Mucosa of rectum (tissue), 2 donors: ENCODE measurements at regions not wholly inside any gene's neighbourhood (a gene's known extent, or its start where the extent isn't known, plus 50 kb on each side); places are given as distances from the start of the nearest gene placed in this dataset.

Experiments
- H3K27ac ChIP-seq, 2 donors: one replicate each; pipeline ENCODE4 v1.7.0; 2013; ENCODE audit warnings: inconsistent platforms in 2 of 2, low read depth in 2 of 2, low read length in 2 of 2
- H3K27me3 ChIP-seq, 2 donors: one replicate each; pipeline ENCODE4 v1.7.0; 2013; ENCODE audit warnings: low read length in 2 of 2; ENCODE audit not compliant: control insufficient read depth in 2 of 2, insufficient read depth in 2 of 2
- H3K36me3 ChIP-seq, 2 donors: one replicate each; pipeline ENCODE4 v1.7.0; 2013; ENCODE audit warnings: low read length in 2 of 2; ENCODE audit not compliant: control insufficient read depth in 2 of 2, insufficient read depth in 2 of 2
- H3K4me1 ChIP-seq, 2 donors: one replicate each; pipeline ENCODE4 v1.7.0; 2013; ENCODE audit warnings: low read length in 2 of 2, mild to moderate bottlenecking in 1 of 2; ENCODE audit not compliant: control insufficient read depth in 2 of 2, insufficient read depth in 2 of 2
- H3K4me3 ChIP-seq, 2 donors: one replicate each; pipeline ENCODE4 v1.7.0; 2013; ENCODE audit warnings: low read length in 2 of 2
- H3K9ac ChIP-seq, 2 donors: one replicate each; pipeline ENCODE4 v1.7.0; 2013; ENCODE audit warnings: low read length in 2 of 2, low read depth in 1 of 2, mild to moderate bottlenecking in 1 of 2
- H3K9me3 ChIP-seq, 2 donors: one replicate each; pipeline ENCODE4 v1.7.0; 2013; ENCODE audit warnings: low read length in 2 of 2; ENCODE audit not compliant: control insufficient read depth in 2 of 2
- donor health status: healthy.
- donor health status: Normal muscosa, but diverticular disease.

- Histone ChIP-seq H3K4me3 (no peak overlapping the region), H3K36me3 (no peaks in the 10 kb centered on the region), H3K9ac (no peak overlapping the region), H3K4me1 (no peaks in the 10 kb centered on the region), H3K9me3 (no peaks in the 10 kb centered on the region), H3K27me3 (no peaks in the 10 kb centered on the region), H3K27ac (no peak overlapping the region)
These were observed 234.1 kb downstream of the GATA3 start for GRCh38 chr10:8288600-8288999.

GRCh38 chr10:8289186-8289924 lies 234.9 kb downstream of the GATA3 start:
- no peaks in the 10 kb centered on the region for H3K27me3 ChIP-seq
- H3K4me1 ChIP-seq, result no peaks in the 10 kb centered on the region
- H3K36me3 ChIP-seq, result no peaks in the 10 kb centered on the region
- H3K9me3 ChIP-seq, result no peaks in the 10 kb centered on the region
- H3K9ac ChIP-seq, result no peak overlapping the region
- H3K27ac ChIP-seq, result no peak overlapping the region
- no peak overlapping the region for H3K4me3 ChIP-seq

GRCh38 chr10:8294779-8295178 lies 240.3 kb downstream of the GATA3 start:
- Histone ChIP-seq H3K27ac (no peak overlapping the region), H3K27me3 (no peaks in the 10 kb centered on the region), H3K4me3 (no peak overlapping the region), H3K9me3 (no peaks in the 10 kb centered on the region), H3K9ac (no peak overlapping the region), H3K4me1 (no peaks in the 10 kb centered on the region), H3K36me3 (no peaks in the 10 kb centered on the region)

GRCh38 chr10:8295311-8295710 lies 240.8 kb downstream of the GATA3 start:
- H3K9ac ChIP-seq, result no peak overlapping the region
- H3K9me3 ChIP-seq, result no peaks in the 10 kb centered on the region
- no peak overlapping the region for H3K4me3 ChIP-seq
- H3K4me1 ChIP-seq, result no peaks in the 10 kb centered on the region
- no peak overlapping the region for H3K27ac ChIP-seq
- no peaks in the 10 kb centered on the region for H3K36me3 ChIP-seq
- H3K27me3 ChIP-seq, result no peaks in the 10 kb centered on the region

GRCh38 chr10:8296090-8296733 lies 241.7 kb downstream of the GATA3 start:
- Histone ChIP-seq H3K4me3 (no peak overlapping the region), H3K9ac (no peak overlapping the region)

GRCh38 chr10:8296734-8297101 lies 242.2 kb downstream of the GATA3 start:
- Histone ChIP-seq H3K9ac (no peak overlapping the region), H3K4me1 (no peaks in the 10 kb centered on the region), H3K4me3 (no peak overlapping the region), H3K9me3 (no peaks in the 10 kb centered on the region), H3K27me3 (no peaks in the 10 kb centered on the region), H3K36me3 (no peaks in the 10 kb centered on the region), H3K27ac (no peak overlapping the region)

More at GRCh38 chr10:8296090-8296733, 241.7 kb downstream of the GATA3 start:
- H3K36me3 ChIP-seq, result no peaks in the 10 kb centered on the region
- H3K4me1 ChIP-seq, result no peaks in the 10 kb centered on the region
- no peaks in the 10 kb centered on the region for H3K9me3 ChIP-seq
- no peaks in the 10 kb centered on the region for H3K27me3 ChIP-seq
- no peak overlapping the region for H3K27ac ChIP-seq

GRCh38 chr10:8297107-8297506 lies 242.6 kb downstream of the GATA3 start:
- no peaks in the 10 kb centered on the region for H3K9me3 ChIP-seq
- no peak overlapping the region for H3K27ac ChIP-seq
- no peak overlapping the region for H3K9ac ChIP-seq
- H3K4me3 ChIP-seq, result no peak overlapping the region
- H3K36me3 ChIP-seq, result no peaks in the 10 kb centered on the region
- no peaks in the 10 kb centered on the region for H3K27me3 ChIP-seq
- H3K4me1 ChIP-seq, result no peaks in the 10 kb centered on the region

- Histone ChIP-seq H3K27me3 (no peaks in the 10 kb centered on the region), H3K4me1 (no peaks in the 10 kb centered on the region), H3K9ac (no peak overlapping the region), H3K9me3 (no peaks in the 10 kb centered on the region), H3K27ac (no peak overlapping the region), H3K4me3 (no peak overlapping the region), H3K36me3 (no peaks in the 10 kb centered on the region)
These were observed 243.5 kb downstream of the GATA3 start for GRCh38 chr10:8297959-8298358.

- H3K27me3 ChIP-seq, result no peaks in the 10 kb centered on the region
- no peak overlapping the region for H3K27ac ChIP-seq
These were observed 244.5 kb downstream of the GATA3 start for GRCh38 chr10:8298896-8299570.

GRCh38 chr10:8300925-8301324 lies 246.4 kb downstream of the GATA3 start:
- Histone ChIP-seq H3K36me3 (no peaks in the 10 kb centered on the region), H3K4me3 (no peak overlapping the region), H3K9me3 (no peaks in the 10 kb centered on the region), H3K9ac (no peak overlapping the region), H3K27me3 (no peaks in the 10 kb centered on the region), H3K27ac (no peak overlapping the region), H3K4me1 (no peaks in the 10 kb centered on the region)

More at GRCh38 chr10:8298896-8299570, 244.5 kb downstream of the GATA3 start:
- no peak overlapping the region for H3K9ac ChIP-seq
- H3K36me3 ChIP-seq, result no peaks in the 10 kb centered on the region
- no peaks in the 10 kb centered on the region for H3K4me1 ChIP-seq
- no peak overlapping the region for H3K4me3 ChIP-seq
- no peaks in the 10 kb centered on the region for H3K9me3 ChIP-seq
